ENCODE measurements at regions not wholly inside any gene's neighbourhood (a gene's known extent, or its start where the extent isn't known, plus 50 kb on each side); places are given as distances from the start of the nearest gene placed in this dataset.

DNA sequence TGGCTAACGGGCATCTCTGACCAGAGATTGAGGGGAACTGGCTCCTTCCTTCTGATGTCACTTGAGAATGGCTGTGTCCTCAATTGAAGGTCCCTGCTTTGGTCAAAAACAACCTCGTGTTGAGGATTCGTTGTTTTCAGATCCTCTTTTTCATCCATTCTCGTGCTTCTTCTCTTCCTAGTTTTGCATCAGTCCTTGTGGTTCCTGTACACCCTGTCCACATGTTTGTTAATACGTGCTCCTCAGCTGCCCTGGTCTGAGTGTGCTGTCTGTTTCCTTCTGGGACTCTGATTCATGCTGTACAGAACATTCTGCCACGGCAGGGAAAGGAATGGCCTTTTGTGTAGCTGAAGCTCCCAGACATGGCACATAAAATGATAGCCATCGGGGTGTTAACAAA, 863.2 kb upstream of the GOT2 start:
- H3K9me2 ChIP-seq (replicated peaks; ENCODE audit: insufficient read depth, low read length): no peaks in the 10 kb centered on the region
- H3K9ac ChIP-seq (ENCODE audit: low read length): no peak overlapping the region
- H3K79me2 ChIP-seq (ENCODE audit: insufficient read depth, low read length): no peaks in the 10 kb centered on the region
- no peak overlapping the region for H3K27ac ChIP-seq (ENCODE audit: low read depth, low read length)
- H4K20me1 ChIP-seq (ENCODE audit: low read depth, low read length): no peaks in the 10 kb centered on the region
- no peaks in the 10 kb centered on the region for H3K36me3 ChIP-seq (ENCODE audit: low read length)
- H2AFZ ChIP-seq (ENCODE audit: low read depth, low read length, severe bottlenecking): no peak overlapping the region
- H3K4me2 ChIP-seq (ENCODE audit: low read depth, low read length, poor library complexity, severe bottlenecking): no peak overlapping the region
- H3K27me3 ChIP-seq (ENCODE audit: low read length): no peaks in the 10 kb centered on the region
- no peak overlapping the region for H3K4me3 ChIP-seq (ENCODE audit: insufficient read depth, low read length, poor library complexity, severe bottlenecking)
- H3F3A ChIP-seq (ENCODE audit: insufficient read depth): no peaks in the 10 kb centered on the region
- no peaks in the 10 kb centered on the region for H3K9me3 ChIP-seq (ENCODE audit: insufficient read depth, low read length)
- no peak for TF ChIP-seq EZH2phosphoT487 (conservative IDR thresholded peaks at IDR 0.05; ENCODE audit: low read length)
- TF ChIP-seq, protein P1, sequence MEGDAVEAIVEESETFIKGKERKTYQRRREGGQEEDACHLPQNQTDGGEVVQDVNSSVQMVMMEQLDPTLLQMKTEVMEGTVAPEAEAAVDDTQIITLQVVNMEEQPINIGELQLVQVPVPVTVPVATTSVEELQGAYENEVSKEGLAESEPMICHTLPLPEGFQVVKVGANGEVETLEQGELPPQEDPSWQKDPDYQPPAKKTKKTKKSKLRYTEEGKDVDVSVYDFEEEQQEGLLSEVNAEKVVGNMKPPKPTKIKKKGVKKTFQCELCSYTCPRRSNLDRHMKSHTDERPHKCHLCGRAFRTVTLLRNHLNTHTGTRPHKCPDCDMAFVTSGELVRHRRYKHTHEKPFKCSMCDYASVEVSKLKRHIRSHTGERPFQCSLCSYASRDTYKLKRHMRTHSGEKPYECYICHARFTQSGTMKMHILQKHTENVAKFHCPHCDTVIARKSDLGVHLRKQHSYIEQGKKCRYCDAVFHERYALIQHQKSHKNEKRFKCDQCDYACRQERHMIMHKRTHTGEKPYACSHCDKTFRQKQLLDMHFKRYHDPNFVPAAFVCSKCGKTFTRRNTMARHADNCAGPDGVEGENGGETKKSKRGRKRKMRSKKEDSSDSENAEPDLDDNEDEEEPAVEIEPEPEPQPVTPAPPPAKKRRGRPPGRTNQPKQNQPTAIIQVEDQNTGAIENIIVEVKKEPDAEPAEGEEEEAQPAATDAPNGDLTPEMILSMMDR (IDR thresholded peaks at IDR 0.05; ENCODE audit: insufficient read depth, low read length, poor library complexity, severe bottlenecking): no peak

DNA sequence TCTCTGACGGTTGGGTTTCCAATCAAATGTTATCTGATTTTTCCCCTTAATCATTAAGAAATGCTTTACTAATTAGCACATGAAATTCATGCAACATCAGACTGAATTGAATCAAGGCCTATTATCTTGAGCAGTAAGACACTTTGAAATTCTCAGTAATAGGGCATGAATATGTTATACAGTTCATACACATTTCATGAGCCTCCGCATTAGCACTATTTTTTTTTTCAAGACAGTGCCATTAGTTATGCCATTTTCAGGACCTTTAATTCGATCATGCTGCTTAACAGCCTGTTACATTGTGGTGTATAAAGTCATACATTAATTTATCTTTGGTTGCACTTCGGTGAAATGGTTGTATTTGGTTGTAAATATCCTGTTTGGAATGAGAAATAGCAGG, 862.6 kb upstream of the GOT2 start:
- Histone ChIP-seq H3K4me3 (ENCODE audit: insufficient read depth, low read length, poor library complexity, severe bottlenecking) (no peak overlapping the region), H3K79me2 (ENCODE audit: insufficient read depth, low read length) (no peaks in the 10 kb centered on the region), H3K9ac (ENCODE audit: low read length) (no peak overlapping the region), H3K36me3 (ENCODE audit: low read length) (no peaks in the 10 kb centered on the region), H2AFZ (ENCODE audit: low read depth, low read length, severe bottlenecking) (no peak overlapping the region), H3K4me2 (ENCODE audit: low read depth, low read length, poor library complexity, severe bottlenecking) (no peak overlapping the region), H3K27me3 (ENCODE audit: low read length) (no peaks in the 10 kb centered on the region), H3K9me2 (replicated peaks; ENCODE audit: insufficient read depth, low read length) (no peaks in the 10 kb centered on the region), H3K27ac (ENCODE audit: low read depth, low read length) (no peak overlapping the region), H4K20me1 (ENCODE audit: low read depth, low read length) (no peaks in the 10 kb centered on the region), H3F3A (ENCODE audit: insufficient read depth) (no peaks in the 10 kb centered on the region), H3K9me3 (ENCODE audit: insufficient read depth, low read length) (no peaks in the 10 kb centered on the region)
- TF ChIP-seq, protein P1 (IDR thresholded peaks at IDR 0.05; ENCODE audit: insufficient read depth, low read length, poor library complexity, severe bottlenecking): no peak
- no peak for TF ChIP-seq EZH2phosphoT487 (conservative IDR thresholded peaks at IDR 0.05; ENCODE audit: low read length)

DNA sequence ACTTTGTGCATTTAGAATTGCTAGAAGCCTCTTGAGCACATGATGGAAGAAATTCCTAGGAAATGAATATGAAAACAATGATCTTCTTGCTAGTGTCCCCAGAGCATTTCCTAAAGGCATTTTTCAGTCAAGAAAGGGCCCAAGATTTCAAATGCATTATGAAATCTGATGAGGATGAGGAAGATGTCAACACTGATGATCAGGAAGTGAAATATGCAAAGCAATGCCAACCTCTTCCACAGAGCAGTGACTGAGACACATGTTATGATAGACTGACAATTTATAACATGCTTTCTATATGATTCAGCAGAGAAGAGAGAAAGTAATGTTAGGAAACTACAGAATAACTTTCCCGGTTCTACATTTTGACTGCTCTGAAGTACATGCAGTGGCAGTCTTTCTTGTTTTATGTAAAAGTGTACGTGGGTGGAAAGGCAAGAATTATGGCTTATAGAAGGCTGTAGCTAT, 859.1 kb upstream of the GOT2 start:
- Histone ChIP-seq H3K4me2 (ENCODE audit: low read depth, low read length, poor library complexity, severe bottlenecking) (no peak overlapping the region), H3K79me2 (ENCODE audit: insufficient read depth, low read length) (no peaks in the 10 kb centered on the region), H3F3A (ENCODE audit: insufficient read depth) (no peaks in the 10 kb centered on the region), H2AFZ (ENCODE audit: low read depth, low read length, severe bottlenecking) (no peak overlapping the region), H3K36me3 (ENCODE audit: low read length) (no peaks in the 10 kb centered on the region), H3K4me3 (ENCODE audit: insufficient read depth, low read length, poor library complexity, severe bottlenecking) (no peak overlapping the region), H4K20me1 (ENCODE audit: low read depth, low read length) (no peaks in the 10 kb centered on the region), H3K27ac (ENCODE audit: low read depth, low read length) (no peak overlapping the region), H3K9ac (ENCODE audit: low read length) (no peak overlapping the region), H3K27me3 (ENCODE audit: low read length) (no peaks in the 10 kb centered on the region), H3K9me2 (replicated peaks; ENCODE audit: insufficient read depth, low read length) (no peaks in the 10 kb centered on the region), H3K9me3 (ENCODE audit: insufficient read depth, low read length) (no peaks in the 10 kb centered on the region)
- TF ChIP-seq EZH2phosphoT487 (conservative IDR thresholded peaks at IDR 0.05; ENCODE audit: low read length): no peak
- TF ChIP-seq, protein P1 (IDR thresholded peaks at IDR 0.05; ENCODE audit: insufficient read depth, low read length, poor library complexity, severe bottlenecking): no peak

All from SU-DHL-6 (cell line).